ENCODE measurements at regions not wholly inside any gene's neighbourhood (a gene's known extent, or its start where the extent isn't known, plus 50 kb on each side); places are given as distances from the start of the nearest gene placed in this dataset.
"Not testable (repeated sequence)": the region's sequence is repeated elsewhere in the genome, so short reads cannot be mapped to it uniquely, and the experiment has no call there.

- Mint-ChIP-seq H3K9me3 (peaks cover 0 to 3% (median 0%) of the 10 kb centered on the region in 11 donors), H3K36me3 (no peaks in the 10 kb centered on the region), H3K27me3 (peaks cover 0 to 32% (median 21%) of the 10 kb centered on the region in 5 donors), H3K27ac (no peak overlapping the region), H3K4me3 (no peak overlapping the region), H3K4me1 (no peaks in the 10 kb centered on the region)
- Histone ChIP-seq H3K4me1 (ENCODE audit: control insufficient read depth in 2 of 2, insufficient read depth in 2 of 2, low read length in 2 of 2) (no peaks in the 10 kb centered on the region), H3K36me3 (ENCODE audit: control insufficient read depth in 2 of 3, insufficient read depth in 3 of 3, low read length in 3 of 3) (no peaks in the 10 kb centered on the region), H3K27ac (ENCODE audit: low read depth, low read length) (no peak overlapping the region), H3K27me3 (ENCODE audit: control insufficient read depth in 2 of 2, insufficient read depth in 2 of 2, low read length in 2 of 2) (no peaks in the 10 kb centered on the region), H3K4me3 (ENCODE audit: low read length) (no peak overlapping the region), H3K9me3 (ENCODE audit: control insufficient read depth in 2 of 3, low read length in 3 of 3) (no peaks in the 10 kb centered on the region)
- intact Hi-C loops (cut with micrococcal nuclease), result no loop called here
- ATAC-seq, result no peak
- ChIA-PET POLR2A (no interaction called here), CTCF (no interaction called here)
- DNase-seq, result no peak
Observed at GRCh38 chr11:112694813-112695212, 266.4 kb upstream of the NCAM1 start.

- ATAC-seq (no peak), DNase-seq (no peak)
- peaks cover 0 to 2% (median 0%) of the 10 kb centered on the region in 5 donors for H3K36me3 Mint-ChIP-seq
- H3K27ac ChIP-seq (ENCODE audit: low read depth, low read length), result no peak overlapping the region
- H3K27me3 Mint-ChIP-seq, result peaks cover 0 to 35% (median 27%) of the 10 kb centered on the region in 5 donors
- no peaks in the 10 kb centered on the region for H3K36me3 ChIP-seq (ENCODE audit: control insufficient read depth in 2 of 3, insufficient read depth in 3 of 3, low read length in 3 of 3)
- ChIA-PET CTCF (no interaction called here), POLR2A (no interaction called here)
- H3K9me3 Mint-ChIP-seq, result peaks cover 0 to 8% (median 0%) of the 10 kb centered on the region in 11 donors
- no peaks in the 10 kb centered on the region for H3K27me3 ChIP-seq (ENCODE audit: control insufficient read depth in 2 of 2, insufficient read depth in 2 of 2, low read length in 2 of 2)
- no peaks in the 10 kb centered on the region for H3K4me1 Mint-ChIP-seq
- no peaks in the 10 kb centered on the region for H3K4me1 ChIP-seq (ENCODE audit: control insufficient read depth in 2 of 2, insufficient read depth in 2 of 2, low read length in 2 of 2)
- no peaks in the 10 kb centered on the region for H3K9me3 ChIP-seq (ENCODE audit: control insufficient read depth in 2 of 3, low read length in 3 of 3)
- no peak overlapping the region for H3K4me3 ChIP-seq (ENCODE audit: low read length)
- no peak overlapping the region for H3K27ac Mint-ChIP-seq
- intact Hi-C loops (cut with micrococcal nuclease), result no loop called here
- H3K4me3 Mint-ChIP-seq, result no peak overlapping the region
Observed at GRCh38 chr11:112697391-112698178, 263.6 kb upstream of the NCAM1 start.

- no peaks in the 10 kb centered on the region for H3K27me3 ChIP-seq (ENCODE audit: control insufficient read depth in 2 of 2, insufficient read depth in 2 of 2, low read length in 2 of 2)
- H3K4me1 ChIP-seq (ENCODE audit: control insufficient read depth in 2 of 2, insufficient read depth in 2 of 2, low read length in 2 of 2), result no peaks in the 10 kb centered on the region
- no peaks in the 10 kb centered on the region for H3K9me3 ChIP-seq (ENCODE audit: control insufficient read depth in 2 of 3, low read length in 3 of 3)
- CTCF ChIA-PET, result no interaction called here
- H3K27ac ChIP-seq (ENCODE audit: low read depth, low read length), result no peak overlapping the region
- peaks cover 0 to 5% (median 0%) of the 10 kb centered on the region in 5 donors for H3K36me3 Mint-ChIP-seq
- no peaks in the 10 kb centered on the region for H3K4me1 Mint-ChIP-seq
- peaks cover 0 to 26% (median 6%) of the 10 kb centered on the region in 11 donors for H3K9me3 Mint-ChIP-seq
- ATAC-seq (no peak), DNase-seq (no peak)
- no peak overlapping the region for H3K27ac Mint-ChIP-seq
- no peak overlapping the region for H3K4me3 ChIP-seq (ENCODE audit: low read length)
- peaks cover 0 to 64% (median 26%) of the 10 kb centered on the region in 5 donors for H3K27me3 Mint-ChIP-seq
- intact Hi-C loops (cut with micrococcal nuclease), result no loop called here
- no peak overlapping the region for H3K4me3 Mint-ChIP-seq
- POLR2A ChIA-PET, result no interaction called here
- no peaks in the 10 kb centered on the region for H3K36me3 ChIP-seq (ENCODE audit: control insufficient read depth in 2 of 3, insufficient read depth in 3 of 3, low read length in 3 of 3)
Observed at GRCh38 chr11:112705148-112705547, 256.1 kb upstream of the NCAM1 start.

GRCh38 chr11:112706863-112707262 lies 254.4 kb upstream of the NCAM1 start:
- no peak for DNase-seq
- Mint-ChIP-seq H3K27ac (no peak overlapping the region), H3K27me3 (peaks cover 0 to 59% (median 31%) of the 10 kb centered on the region in 5 donors), H3K4me1 (no peaks in the 10 kb centered on the region), H3K36me3 (peaks cover 0 to 5% (median 0%) of the 10 kb centered on the region in 5 donors), H3K9me3 (peaks cover 0 to 26% (median 6%) of the 10 kb centered on the region in 11 donors), H3K4me3 (no peak overlapping the region)
- H3K27me3 ChIP-seq (ENCODE audit: control insufficient read depth in 2 of 2, insufficient read depth in 2 of 2, low read length in 2 of 2), result no peaks in the 10 kb centered on the region
- no peak overlapping the region for H3K27ac ChIP-seq (ENCODE audit: low read depth, low read length)
- POLR2A ChIA-PET, result no interaction called here
- no peak overlapping the region for H3K4me3 ChIP-seq (ENCODE audit: low read length)
- CTCF ChIA-PET, result no interaction called here
- no peak for ATAC-seq
- H3K9me3 ChIP-seq (ENCODE audit: control insufficient read depth in 2 of 3, low read length in 3 of 3), result no peaks in the 10 kb centered on the region
- no peaks in the 10 kb centered on the region for H3K36me3 ChIP-seq (ENCODE audit: control insufficient read depth in 2 of 3, insufficient read depth in 3 of 3, low read length in 3 of 3)
- intact Hi-C loops (cut with micrococcal nuclease), result no loop called here
- H3K4me1 ChIP-seq (ENCODE audit: control insufficient read depth in 2 of 2, insufficient read depth in 2 of 2, low read length in 2 of 2), result no peaks in the 10 kb centered on the region

- H3K4me1 Mint-ChIP-seq; H3K4me3 ChIP-seq (ENCODE audit: low read length); H3K27ac ChIP-seq (ENCODE audit: low read depth, low read length); H3K36me3 Mint-ChIP-seq; H3K4me3 Mint-ChIP-seq; H3K9me3 Mint-ChIP-seq; H3K4me1 ChIP-seq (ENCODE audit: control insufficient read depth in 2 of 2, insufficient read depth in 2 of 2, low read length in 2 of 2); H3K27me3 ChIP-seq (ENCODE audit: control insufficient read depth in 2 of 2, insufficient read depth in 2 of 2, low read length in 2 of 2); H3K27ac Mint-ChIP-seq; H3K9me3 ChIP-seq (ENCODE audit: control insufficient read depth in 2 of 3, low read length in 3 of 3); H3K36me3 ChIP-seq (ENCODE audit: control insufficient read depth in 2 of 3, insufficient read depth in 3 of 3, low read length in 3 of 3); ATAC-seq; CTCF ChIA-PET; DNase-seq; POLR2A ChIA-PET; intact Hi-C loops (cut with micrococcal nuclease): not testable (repeated sequence)
- H3K27me3 Mint-ChIP-seq, result peaks cover 2 to 40% (median 36%) of the 10 kb centered on the region in 5 donors
Observed at GRCh38 chr11:112714340-112714739, 246.9 kb upstream of the NCAM1 start.

- Mint-ChIP-seq H3K4me1 (no peaks in the 10 kb centered on the region), H3K27ac (no peak overlapping the region), H3K9me3 (peaks cover 0 to 3% (median 0%) of the 10 kb centered on the region in 11 donors), H3K4me3 (no peak overlapping the region), H3K27me3 (peaks cover 2 to 38% (median 30%) of the 10 kb centered on the region in 5 donors), H3K36me3 (no peaks in the 10 kb centered on the region)
- no peaks in the 10 kb centered on the region for H3K9me3 ChIP-seq (ENCODE audit: control insufficient read depth in 2 of 3, low read length in 3 of 3)
- ATAC-seq, result no peak
- no peak overlapping the region for H3K27ac ChIP-seq (ENCODE audit: low read depth, low read length)
- intact Hi-C loops (cut with micrococcal nuclease), result no loop called here
- H3K4me1 ChIP-seq (ENCODE audit: control insufficient read depth in 2 of 2, insufficient read depth in 2 of 2, low read length in 2 of 2), result no peaks in the 10 kb centered on the region
- H3K27me3 ChIP-seq (ENCODE audit: control insufficient read depth in 2 of 2, insufficient read depth in 2 of 2, low read length in 2 of 2), result no peaks in the 10 kb centered on the region
- CTCF ChIA-PET, result no interaction called here
- H3K4me3 ChIP-seq (ENCODE audit: low read length), result no peak overlapping the region
- DNase-seq, result no peak
- H3K36me3 ChIP-seq (ENCODE audit: control insufficient read depth in 2 of 3, insufficient read depth in 3 of 3, low read length in 3 of 3), result no peaks in the 10 kb centered on the region
- POLR2A ChIA-PET, result no interaction called here
Observed at GRCh38 chr11:112715056-112715455, 246.2 kb upstream of the NCAM1 start.

- Mint-ChIP-seq H3K4me1 (no peaks in the 10 kb centered on the region), H3K27ac (no peak overlapping the region), H3K4me3 (no peak overlapping the region), H3K9me3 (peaks cover 0 to 3% (median 0%) of the 10 kb centered on the region in 11 donors), H3K36me3 (no peaks in the 10 kb centered on the region), H3K27me3 (peaks cover 7 to 50% (median 34%) of the 10 kb centered on the region in 5 donors)
- no peaks in the 10 kb centered on the region for H3K4me1 ChIP-seq (ENCODE audit: control insufficient read depth in 2 of 2, insufficient read depth in 2 of 2, low read length in 2 of 2)
- ATAC-seq, result no peak
- no peak overlapping the region for H3K4me3 ChIP-seq (ENCODE audit: low read length)
- intact Hi-C loops (cut with micrococcal nuclease), result no loop called here
- no peaks in the 10 kb centered on the region for H3K9me3 ChIP-seq (ENCODE audit: control insufficient read depth in 2 of 3, low read length in 3 of 3)
- H3K36me3 ChIP-seq (ENCODE audit: control insufficient read depth in 2 of 3, insufficient read depth in 3 of 3, low read length in 3 of 3), result no peaks in the 10 kb centered on the region
- ChIA-PET POLR2A (no interaction called here), CTCF (no interaction called here)
- H3K27me3 ChIP-seq (ENCODE audit: control insufficient read depth in 2 of 2, insufficient read depth in 2 of 2, low read length in 2 of 2), result no peaks in the 10 kb centered on the region
- no peak for DNase-seq
- H3K27ac ChIP-seq (ENCODE audit: low read depth, low read length), result no peak overlapping the region
Observed at GRCh38 chr11:112718483-112718882, 242.7 kb upstream of the NCAM1 start.
